ENCODE measurements at regions not wholly inside any gene's neighbourhood (a gene's known extent, or its start where the extent isn't known, plus 50 kb on each side); places are given as distances from the start of the nearest gene placed in this dataset.

- Histone ChIP-seq H3K9me3 (ENCODE audit: low read depth) (no peaks in the 10 kb centered on the region), H3K79me2 (ENCODE audit: low read depth) (no peaks in the 10 kb centered on the region), H3K9ac (no peak overlapping the region), H3K4me1 (no peaks in the 10 kb centered on the region), H3K36me3 (no peaks in the 10 kb centered on the region), H3K27ac (no peak overlapping the region), H3K4me3 (no peak overlapping the region), H3F3A (ENCODE audit: low read depth) (no peaks in the 10 kb centered on the region), H3K4me2 (no peak overlapping the region), H4K20me1 (ENCODE audit: low read depth) (no peaks in the 10 kb centered on the region), H2AFZ (replicated peaks) (no peak overlapping the region), H3K27me3 (no peaks in the 10 kb centered on the region)
- no peak for DNase-seq (ENCODE audit: low spot score)
- Mint-ChIP-seq H3K27ac (no peak overlapping the region), H3K36me3 (peaks cover 3% of the 10 kb centered on the region), H3K4me1 (no peaks in the 10 kb centered on the region), H3K27me3 (ENCODE audit: insufficient read depth, low read depth) (peaks cover 2% of the 10 kb centered on the region), H3K4me3 (no peak overlapping the region), H3K9me3 (peaks cover 17% of the 10 kb centered on the region)
- TF ChIP-seq EZH2 (IDR thresholded peaks at IDR 0.05) = no peak
- TF ChIP-seq EZH2phosphoT487 (IDR thresholded peaks at IDR 0.05) = no peak
- no peak for TF ChIP-seq CTCF (IDR thresholded peaks at IDR 0.05)
These were observed 145.1 kb downstream of the TM2D1 start for GRCh38 chr1:61579802-61580201.

GRCh38 chr1:61572046-61572445, 152.9 kb downstream of the TM2D1 start:
- Mint-ChIP-seq H3K27me3 (ENCODE audit: insufficient read depth, low read depth) (peaks cover 6% of the 10 kb centered on the region), H3K4me3 (no peak overlapping the region), H3K9me3 (peaks cover 12% of the 10 kb centered on the region), H3K36me3 (no peaks in the 10 kb centered on the region), H3K4me1 (peaks cover 10% of the 10 kb centered on the region), H3K27ac (no peak overlapping the region)
- H3K27ac ChIP-seq = no peak overlapping the region
- no peaks in the 10 kb centered on the region for H4K20me1 ChIP-seq (ENCODE audit: low read depth)
- H3K9me3 ChIP-seq (ENCODE audit: low read depth) = no peaks in the 10 kb centered on the region
- H3F3A ChIP-seq (ENCODE audit: low read depth) = no peaks in the 10 kb centered on the region
- no peaks in the 10 kb centered on the region for H3K27me3 ChIP-seq
- TF ChIP-seq CTCF (IDR thresholded peaks at IDR 0.05) (no peak), EZH2phosphoT487 (IDR thresholded peaks at IDR 0.05) (no peak), EZH2 (IDR thresholded peaks at IDR 0.05) (no peak)
- no peaks in the 10 kb centered on the region for H3K79me2 ChIP-seq (ENCODE audit: low read depth)
- no peak overlapping the region for H2AFZ ChIP-seq (replicated peaks)
- no peak overlapping the region for H3K9ac ChIP-seq
- H3K4me1 ChIP-seq = peaks cover 4% of the 10 kb centered on the region
- no peak for DNase-seq (ENCODE audit: low spot score)
- no peak overlapping the region for H3K4me2 ChIP-seq
- H3K4me3 ChIP-seq = no peak overlapping the region
- no peaks in the 10 kb centered on the region for H3K36me3 ChIP-seq

GRCh38 chr1:61570191-61570590, 154.8 kb downstream of the TM2D1 start:
- Histone ChIP-seq H4K20me1 (ENCODE audit: low read depth) (no peaks in the 10 kb centered on the region), H3K27me3 (no peaks in the 10 kb centered on the region), H3F3A (ENCODE audit: low read depth) (no peaks in the 10 kb centered on the region), H3K4me3 (no peak overlapping the region), H3K36me3 (no peaks in the 10 kb centered on the region), H3K4me1 (peaks cover 4% of the 10 kb centered on the region), H3K4me2 (no peak overlapping the region), H3K9ac (no peak overlapping the region), H3K9me3 (ENCODE audit: low read depth) (peaks cover 9% of the 10 kb centered on the region), H3K27ac (no peak overlapping the region), H2AFZ (replicated peaks) (no peak overlapping the region), H3K79me2 (ENCODE audit: low read depth) (no peaks in the 10 kb centered on the region)
- no peak overlapping the region for H3K27ac Mint-ChIP-seq
- no peak for DNase-seq (ENCODE audit: low spot score)
- peaks cover 4% of the 10 kb centered on the region for H3K36me3 Mint-ChIP-seq
- TF ChIP-seq EZH2phosphoT487 (IDR thresholded peaks at IDR 0.05) (no peak), EZH2 (IDR thresholded peaks at IDR 0.05) (no peak)
- H3K4me3 Mint-ChIP-seq = no peak overlapping the region
- peaks cover 10% of the 10 kb centered on the region for H3K4me1 Mint-ChIP-seq
- H3K9me3 Mint-ChIP-seq = peaks cover 14% of the 10 kb centered on the region
- peaks cover 6% of the 10 kb centered on the region for H3K27me3 Mint-ChIP-seq (ENCODE audit: insufficient read depth, low read depth)

- peaks cover 4% of the 10 kb centered on the region for H3K4me1 ChIP-seq
- H3K4me2 ChIP-seq = no peak overlapping the region
- TF ChIP-seq EZH2phosphoT487 (IDR thresholded peaks at IDR 0.05) (no peak), CTCF (IDR thresholded peaks at IDR 0.05) (no peak), EZH2 (IDR thresholded peaks at IDR 0.05) (no peak)
- H3K9ac ChIP-seq = no peak overlapping the region
- H3K9me3 Mint-ChIP-seq = peaks cover 10% of the 10 kb centered on the region
- H3K4me3 ChIP-seq = no peak overlapping the region
- peaks cover 6% of the 10 kb centered on the region for H3K36me3 Mint-ChIP-seq
- peaks cover 9% of the 10 kb centered on the region for H3K9me3 ChIP-seq (ENCODE audit: low read depth)
- H3K27ac Mint-ChIP-seq = peak overlapping the region; percentile 74
- no peaks in the 10 kb centered on the region for H3K79me2 ChIP-seq (ENCODE audit: low read depth)
- H3K27ac ChIP-seq = no peak overlapping the region
- no peaks in the 10 kb centered on the region for H3F3A ChIP-seq (ENCODE audit: low read depth)
- H3K27me3 ChIP-seq = no peaks in the 10 kb centered on the region
- H3K27me3 Mint-ChIP-seq (ENCODE audit: insufficient read depth, low read depth) = peaks cover 6% of the 10 kb centered on the region
- peaks cover 10% of the 10 kb centered on the region for H3K4me1 Mint-ChIP-seq
- peak overlapping the region; percentile 5 for H2AFZ ChIP-seq (replicated peaks)
- H4K20me1 ChIP-seq (ENCODE audit: low read depth) = no peaks in the 10 kb centered on the region
- H3K36me3 ChIP-seq = no peaks in the 10 kb centered on the region
- DNase-seq (ENCODE audit: low spot score) = no peak
- no peak overlapping the region for H3K4me3 Mint-ChIP-seq
These were observed 155.7 kb downstream of the TM2D1 start for GRCh38 chr1:61569303-61569621.

Measured in neural progenitor cell (in vitro differentiated cells).